GM12878 (cell line): ENCODE measurements at regions not wholly inside any gene's neighbourhood (a gene's known extent, or its start where the extent isn't known, plus 50 kb on each side); places are given as distances from the start of the nearest gene placed in this dataset.

Source experiments
- ATAC-seq: fragments of 200-7000 bp; cut with Tn5 transposase; 3 replicates; pipeline ENCODE4 v1.9.1; 2020; ENCODE audit warnings: mild to moderate bottlenecking, moderate library complexity
- BruUV-seq: library from RNA; stranded (reverse); fragments of 400-500 nt; replicated peaks from 2 replicates; lab custom pipeline; 2021; lab: Mats Ljungman, UMichigan
- CTCF ChIA-PET: fragments of 300-600 bp; sonication (Branson Sonifier 250); formaldehyde crosslinking; extraction: SDS; loops from one replicate; lab custom pipeline; 2021; ENCODE audit warnings: inconsistent platforms; lab: Yijun Ruan, JAX
- POLR2A ChIA-PET: fragments of 350-600 bp; formaldehyde crosslinking; extraction: SDS; loops from one replicate; lab custom pipeline; 2021; ENCODE audit warnings: inconsistent platforms; lab: Charles Lee
- RAD21 ChIA-PET: fragments of 300-600 bp; sonication (Branson Sonifier 250); formaldehyde crosslinking; loops from one replicate; lab custom pipeline; 2023; ENCODE audit warnings: antibody characterized with exemption; ENCODE audit not compliant: unreplicated experiment; lab: Charles Lee
- SMC1A ChIA-PET: fragments of 300-600 bp; sonication (Branson Sonifier 250); formaldehyde crosslinking; loops from one replicate; lab custom pipeline; 2023; ENCODE audit not compliant: unreplicated experiment, uncharacterized antibody; lab: Charles Lee
- DNase-seq: peaks from one replicate; pipeline ENCODE4 v3.0.0-alpha.2; 2011; ENCODE audit warnings: low read depth, low spot score
- FAIRE-seq: peaks from 3 replicates; lab custom pipeline; 2011; peaks lifted over from hg19 to GRCh38; lab: Jason Lieb, UNC
- H2AFZ ChIP-seq: 2 replicates; pipeline ENCODE4 v1.6.0; 2011; ENCODE audit warnings: low read depth, low read length, control low read depth; ENCODE audit not compliant: control insufficient read depth
- H3K27ac ChIP-seq: 2 replicates; pipeline ENCODE4 v1.5.1; 2011; ENCODE audit warnings: control low read depth; ENCODE audit not compliant: control insufficient read depth, insufficient read depth
- H3K27me3 ChIP-seq, 2 experiments: replicated peaks in 1 of 2; 2 replicates each; pipeline versions ENCODE4 v1.6.0 to v1.6.1; 2011; ENCODE audit warnings: low read length in 1 of 2; ENCODE audit not compliant: control insufficient read depth in 2 of 2, insufficient read depth in 2 of 2
- H3K36me3 ChIP-seq, 2 experiments: 2 replicates each; pipeline ENCODE4 v1.5.1; 2011; ENCODE audit warnings: low read length in 1 of 2; ENCODE audit not compliant: control insufficient read depth in 2 of 2, insufficient read depth in 2 of 2
- H3K4me1 ChIP-seq: 2 replicates; pipeline ENCODE4 v1.6.1; 2011; ENCODE audit warnings: mild to moderate bottlenecking, low read length, moderate library complexity, mixed read lengths; ENCODE audit not compliant: control insufficient read depth, insufficient read depth
- H3K4me2 ChIP-seq: 2 replicates; pipeline ENCODE4 v1.6.0; 2011; ENCODE audit warnings: control low read depth; ENCODE audit not compliant: control insufficient read depth, insufficient read depth
- H3K4me3 ChIP-seq: fragments of 200-600 bp; sonication (generic); 2 replicates; pipeline ENCODE4 v1.5.1; 2016
- H3K79me2 ChIP-seq: 2 replicates; pipeline ENCODE4 v1.6.0; 2011; ENCODE audit warnings: low read length; ENCODE audit not compliant: control insufficient read depth, insufficient read depth
- H3K9ac ChIP-seq: 2 replicates; pipeline ENCODE4 v1.8.0; 2011; ENCODE audit warnings: low read length, control low read depth, mixed read lengths; ENCODE audit not compliant: control insufficient read depth, insufficient read depth
- H3K9me3 ChIP-seq: replicated peaks from 3 replicates; pipeline ENCODE4 v1.5.1; 2011; ENCODE audit warnings: mild to moderate bottlenecking, low read length; ENCODE audit not compliant: control insufficient read depth, insufficient read depth
- H4K20me1 ChIP-seq: 2 replicates; pipeline ENCODE4 v1.6.0; 2011; ENCODE audit not compliant: control insufficient read depth, insufficient read depth
- BHLHE40 ChIP-seq, 2 experiments: fragments of 450-650 bp in 1 of 2; IDR thresholded peaks; 2 replicates each; pipeline ENCODE4 v1.6.1; 2011 to 2017; ENCODE audit warnings: low read depth in 2 of 2, borderline replicate concordance in 1 of 2, improper control_type of control experiment in 1 of 2, low read length in 1 of 2, mild to moderate bottlenecking in 1 of 2
- CUX1 ChIP-seq: IDR thresholded peaks from 2 replicates; pipeline ENCODE4 v1.6.1; 2012; ENCODE audit warnings: improper control_type of control experiment, low read depth, low read length; ENCODE audit not compliant: insufficient replicate concordance
- DPF2 ChIP-seq: fragments of 450-650 bp; IDR thresholded peaks from 2 replicates; pipeline ENCODE4 v1.6.1; 2017; ENCODE audit warnings: mild to moderate bottlenecking
- EZH2 ChIP-seq: IDR thresholded peaks from 2 replicates; pipeline ENCODE4 v1.6.1; 2012; ENCODE audit warnings: low read depth, mild to moderate bottlenecking, control low read depth, inconsistent platforms, low read length, borderline replicate concordance; ENCODE audit not compliant: control insufficient read depth
- YY1 ChIP-seq: IDR thresholded peaks from 2 replicates; pipeline ENCODE4 v1.6.1; 2011; ENCODE audit warnings: low read depth, mild to moderate bottlenecking, low read length
- ZNF687 ChIP-seq: fragments of 450-650 bp; IDR thresholded peaks from 2 replicates; pipeline ENCODE4 v1.6.1; 2017; ENCODE audit warnings: mild to moderate bottlenecking, moderate library complexity
- ZZZ3 ChIP-seq: IDR thresholded peaks from 2 replicates; pipeline ENCODE4 v1.6.1; 2011; ENCODE audit warnings: low read depth; ENCODE audit not compliant: control insufficient read depth, insufficient read length
- WGBS: methylation state at CpG from one replicate; pipeline ENCODE4 v1.1.6; 2016; ENCODE audit warnings: low lambda C conversion rate; ENCODE audit not compliant: insufficient replicate concordance, insufficient coverage; ENCODE audit errors: missing lambda C conversion rate; 5-methylcytosine and 5-hydroxymethylcytosine counted together
- in situ Hi-C: fragments of 300-500 bp; cut with MboI; formaldehyde crosslinking; loops from 9 replicates; pipeline ENCODE4 v1.14.3; 2018; ENCODE audit warnings: mixed read lengths
- intact Hi-C: fragments of 100-400 bp; cut with micrococcal nuclease; formaldehyde crosslinking; loops from one replicate; pipeline ENCODE4 v1.14.2; 2022; ENCODE audit not compliant: unreplicated experiment

- TF ChIP-seq CUX1 (no peak), YY1 (no peak)
Measured at GRCh38 chr10:113463083-113463482, 89.8 kb upstream of the HABP2 start (continued).

- no peak for FAIRE-seq
- ChIA-PET SMC1A (interaction anchor here (0.8 kb wide), 1 partner anchor 653 kb away, joined by 3 read pairs; no protein-coding TSS in a partner anchor), CTCF (no interaction called here), RAD21 (no interaction called here), POLR2A (no interaction called here)
- Histone ChIP-seq H3K4me2 (no peak overlapping the region), H3K27me3 (no peaks in the 10 kb centered on the region; a peak in 2 of 4 replicates), H3K79me2 (no peaks in the 10 kb centered on the region), H4K20me1 (no peaks in the 10 kb centered on the region), H3K9me3 (no peaks in the 10 kb centered on the region), H3K27ac (no peak overlapping the region), H3K36me3 (no peaks in the 10 kb centered on the region), H3K4me1 (no peaks in the 10 kb centered on the region), H2AFZ (no peak overlapping the region), H3K4me3 (no peak overlapping the region), H3K9ac (no peak overlapping the region)
- no TSS peak for BruUV-seq
- DNase-seq, result no peak
- in situ Hi-C loops (no loop called here), intact Hi-C loops (no loop called here)
- ATAC-seq, result no peak
- TF ChIP-seq EZH2 (no peak), ZZZ3 (no peak), DPF2 (no peak), BHLHE40 (IDR thresholded peaks at IDR 0.05; ENCODE audit: borderline replicate concordance in 1 of 2, low read depth in 2 of 2, low read length in 1 of 2) (no peak), ZNF687 (no peak)
- 0% methylated on average over 3 of the region's 3 CpGs for WGBS
Measured at GRCh38 chr10:113463777-113464176, 89.1 kb upstream of the HABP2 start.
